SK-N-MC (cell line): ENCODE measurements at regions not wholly inside any gene's neighbourhood (a gene's known extent, or its start where the extent isn't known, plus 50 kb on each side); places are given as distances from the start of the nearest gene placed in this dataset.

Source experiments
- EZH2 ChIP-seq: fragments of 200-600 bp; sonication (generic); IDR thresholded peaks from one replicate; pipeline ENCODE4 v1.6.1; 2017; ENCODE audit warnings: antibody characterized with exemption
- FOXP2 ChIP-seq: optimal IDR thresholded peaks from 2 replicates; pipeline ENCODE3; 2011; ENCODE audit warnings: mild to moderate bottlenecking, moderate library complexity; ENCODE audit not compliant: insufficient read depth; ENCODE audit errors: extremely low read length, control extremely low read depth
- POLR2AphosphoS5 ChIP-seq: IDR thresholded peaks from 2 replicates; pipeline ENCODE4 v1.6.1; 2012; ENCODE audit warnings: mild to moderate bottlenecking, low read depth, low read length, borderline replicate concordance

DNA sequence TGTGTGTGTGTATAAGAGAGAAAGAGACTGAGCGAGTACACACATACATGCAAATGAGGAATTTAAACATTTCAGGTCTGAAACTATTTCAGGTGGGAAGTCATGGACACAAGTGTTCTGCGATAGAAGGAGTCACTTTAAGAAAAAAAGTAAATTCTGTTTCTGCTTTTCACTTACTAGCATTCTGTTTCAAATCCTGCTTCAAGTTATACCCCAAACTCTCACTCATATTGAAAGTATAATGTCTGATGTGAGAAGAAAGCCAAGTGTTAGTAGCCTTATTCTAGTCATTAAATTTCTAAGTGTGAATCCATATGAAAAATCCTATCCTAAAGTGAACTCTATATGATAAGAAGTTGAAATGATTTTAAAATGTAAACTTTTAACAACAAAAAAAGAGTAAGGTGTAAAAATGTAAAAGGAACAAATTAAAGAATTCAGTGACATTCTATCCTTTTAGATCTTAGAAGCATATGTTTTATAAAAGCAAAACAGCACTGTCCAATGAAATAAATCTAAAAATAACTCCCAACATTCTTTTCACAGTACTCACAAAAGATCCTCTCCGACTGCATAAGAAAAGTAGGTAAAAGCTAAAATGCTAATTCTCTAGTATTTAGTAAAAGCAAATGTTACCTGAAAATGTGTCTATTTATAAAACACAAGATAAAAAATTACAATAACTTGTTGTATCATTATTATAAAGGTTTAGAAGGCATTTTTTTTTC lies 570.6 kb downstream of the ZEB2 start:
- no peak for TF ChIP-seq POLR2AphosphoS5
- no peak for TF ChIP-seq EZH2
- no peak for TF ChIP-seq FOXP2
